A673 (cell line): ENCODE measurements at regions not wholly inside any gene's neighbourhood (a gene's known extent, or its start where the extent isn't known, plus 50 kb on each side); places are given as distances from the start of the nearest gene placed in this dataset.

Source experiments
- EZH2 ChIP-seq: fragments of 200-600 bp; sonication (generic); IDR thresholded peaks from 2 replicates; pipeline ENCODE4 v1.6.1; 2017; ENCODE audit warnings: borderline replicate concordance, low read depth, mild to moderate bottlenecking, mixed read lengths, antibody characterized with exemption, low read length; ENCODE audit not compliant: poor library complexity, severe bottlenecking
- TF ChIP-seq, protein P1 (sequence below): fragments of 300-800, 200-600 bp; sonication (generic); conservative IDR thresholded peaks from 2 replicates; pipeline ENCODE4 v1.5.1; 2017; ENCODE audit warnings: low read depth, mild to moderate bottlenecking, antibody characterized with exemption, low read length, moderate library complexity, mixed read lengths

DNA sequence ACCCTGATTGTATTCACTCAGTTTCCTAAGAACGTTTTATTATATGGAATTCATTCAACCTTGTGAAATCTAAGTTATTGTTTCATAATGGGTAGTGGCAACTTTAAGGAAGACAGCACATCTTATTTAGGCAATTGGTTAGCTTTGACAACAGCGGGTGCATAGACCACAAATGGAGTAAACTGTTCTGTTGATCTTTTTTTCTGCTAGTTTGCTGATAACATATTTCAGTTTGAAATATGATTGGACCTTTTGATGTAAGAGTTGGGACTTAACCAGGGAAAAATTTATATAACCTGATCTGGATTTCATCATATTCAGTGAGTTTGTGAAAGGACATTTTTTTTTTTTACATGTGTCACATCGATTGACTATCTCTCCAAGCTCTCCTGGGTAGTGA lies 151.7 kb downstream of the HLX start:
- TF ChIP-seq, protein P1, sequence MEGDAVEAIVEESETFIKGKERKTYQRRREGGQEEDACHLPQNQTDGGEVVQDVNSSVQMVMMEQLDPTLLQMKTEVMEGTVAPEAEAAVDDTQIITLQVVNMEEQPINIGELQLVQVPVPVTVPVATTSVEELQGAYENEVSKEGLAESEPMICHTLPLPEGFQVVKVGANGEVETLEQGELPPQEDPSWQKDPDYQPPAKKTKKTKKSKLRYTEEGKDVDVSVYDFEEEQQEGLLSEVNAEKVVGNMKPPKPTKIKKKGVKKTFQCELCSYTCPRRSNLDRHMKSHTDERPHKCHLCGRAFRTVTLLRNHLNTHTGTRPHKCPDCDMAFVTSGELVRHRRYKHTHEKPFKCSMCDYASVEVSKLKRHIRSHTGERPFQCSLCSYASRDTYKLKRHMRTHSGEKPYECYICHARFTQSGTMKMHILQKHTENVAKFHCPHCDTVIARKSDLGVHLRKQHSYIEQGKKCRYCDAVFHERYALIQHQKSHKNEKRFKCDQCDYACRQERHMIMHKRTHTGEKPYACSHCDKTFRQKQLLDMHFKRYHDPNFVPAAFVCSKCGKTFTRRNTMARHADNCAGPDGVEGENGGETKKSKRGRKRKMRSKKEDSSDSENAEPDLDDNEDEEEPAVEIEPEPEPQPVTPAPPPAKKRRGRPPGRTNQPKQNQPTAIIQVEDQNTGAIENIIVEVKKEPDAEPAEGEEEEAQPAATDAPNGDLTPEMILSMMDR, result no peak
- no peak for TF ChIP-seq EZH2
